ENCODE measurements at regions not wholly inside any gene's neighbourhood (a gene's known extent, or its start where the extent isn't known, plus 50 kb on each side); places are given as distances from the start of the nearest gene placed in this dataset.
A peak's percentile ranks its signal among the peaks of the same experiment; 100 is the strongest.

GRCh38 chr5:155938051-155938450 lies 388.9 kb upstream of the SGCD start:
- no peak for DNase-seq

GRCh38 chr5:155941340-155941739 lies 385.6 kb upstream of the SGCD start:
- no peak for DNase-seq

- peak; percentile 47 for DNase-seq
Measured at GRCh38 chr5:155943516-155944407, 383.2 kb upstream of the SGCD start.

- no peak for DNase-seq
Measured at GRCh38 chr5:155947394-155948062, 379.4 kb upstream of the SGCD start.

GRCh38 chr5:155948576-155948975 lies 378.4 kb upstream of the SGCD start:
- no peak for DNase-seq

GRCh38 chr5:155952486-155953089 lies 374.4 kb upstream of the SGCD start:
- DNase-seq: no peak

- no peak for DNase-seq
Measured at GRCh38 chr5:155953335-155953734, 373.6 kb upstream of the SGCD start.

- no peak for DNase-seq
Measured at GRCh38 chr5:155954701-155955445, 372.1 kb upstream of the SGCD start.

- DNase-seq: no peak
Measured at GRCh38 chr5:155957884-155958283, 369.1 kb upstream of the SGCD start.

- DNase-seq: no peak
Measured at GRCh38 chr5:155959082-155959481, 367.9 kb upstream of the SGCD start.

GRCh38 chr5:155960177-155960576 lies 366.8 kb upstream of the SGCD start:
- no peak for DNase-seq

- no peak for DNase-seq
Measured at GRCh38 chr5:155969537-155969936, 357.4 kb upstream of the SGCD start.

- DNase-seq: no peak
Measured at GRCh38 chr5:155974369-155974768, 352.6 kb upstream of the SGCD start.

- DNase-seq: no peak
Measured at GRCh38 chr5:155978850-155979249, 348.1 kb upstream of the SGCD start.

GRCh38 chr5:155982354-155982753 lies 344.6 kb upstream of the SGCD start:
- no peak for DNase-seq

- no peak for DNase-seq
Measured at GRCh38 chr5:155983954-155984353, 343.0 kb upstream of the SGCD start.

GRCh38 chr5:155987265-155987810 lies 339.6 kb upstream of the SGCD start:
- DNase-seq: no peak

- no peak for DNase-seq
Measured at GRCh38 chr5:155989879-155990278, 337.1 kb upstream of the SGCD start.

GRCh38 chr5:155996123-155996522 lies 330.8 kb upstream of the SGCD start:
- no peak for DNase-seq

GRCh38 chr5:155998257-155998656 lies 328.7 kb upstream of the SGCD start:
- no peak for DNase-seq

- DNase-seq: no peak
Measured at GRCh38 chr5:156000115-156000514, 326.8 kb upstream of the SGCD start.

- DNase-seq: no peak
Measured at GRCh38 chr5:156004754-156005153, 322.2 kb upstream of the SGCD start.
